Medulla oblongata (tissue), 1 donor: ENCODE measurements at regions not wholly inside any gene's neighbourhood (a gene's known extent, or its start where the extent isn't known, plus 50 kb on each side); places are given as distances from the start of the nearest gene placed in this dataset.

Experiments used
- DNase-seq: peaks from one replicate; pipeline ENCODE4 v3.0.0-alpha.2; 2015; ENCODE audit errors: extremely low spot score

DNA sequence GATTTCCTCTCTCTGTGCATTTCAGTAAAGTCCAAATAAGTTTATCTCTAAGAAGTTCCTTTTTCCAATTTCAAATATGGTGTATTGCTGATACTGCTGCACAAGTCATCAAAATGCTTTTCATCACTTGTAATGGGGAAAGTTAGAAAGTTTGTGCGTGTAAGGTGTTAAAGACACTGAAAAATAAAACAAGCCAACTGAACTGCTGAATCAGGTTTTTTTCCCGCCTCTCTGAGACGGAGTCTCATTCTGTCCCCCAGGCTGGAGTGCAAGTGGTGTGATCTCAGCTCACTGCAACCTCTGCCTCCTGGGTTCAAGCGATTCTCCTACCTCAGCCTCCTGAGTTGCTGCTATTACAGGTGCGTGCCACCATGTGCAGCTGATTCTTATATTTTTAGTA, 400.9 kb downstream of the LRRC70 start:
- DNase-seq: no peak

- DNase-seq: no peak
Measured at GRCh38 chr5:62977661-62978060, 399.0 kb downstream of the LRRC70 start.

GRCh38 chr5:62974623-62975022, 396.0 kb downstream of the LRRC70 start:
- DNase-seq: no peak

DNA sequence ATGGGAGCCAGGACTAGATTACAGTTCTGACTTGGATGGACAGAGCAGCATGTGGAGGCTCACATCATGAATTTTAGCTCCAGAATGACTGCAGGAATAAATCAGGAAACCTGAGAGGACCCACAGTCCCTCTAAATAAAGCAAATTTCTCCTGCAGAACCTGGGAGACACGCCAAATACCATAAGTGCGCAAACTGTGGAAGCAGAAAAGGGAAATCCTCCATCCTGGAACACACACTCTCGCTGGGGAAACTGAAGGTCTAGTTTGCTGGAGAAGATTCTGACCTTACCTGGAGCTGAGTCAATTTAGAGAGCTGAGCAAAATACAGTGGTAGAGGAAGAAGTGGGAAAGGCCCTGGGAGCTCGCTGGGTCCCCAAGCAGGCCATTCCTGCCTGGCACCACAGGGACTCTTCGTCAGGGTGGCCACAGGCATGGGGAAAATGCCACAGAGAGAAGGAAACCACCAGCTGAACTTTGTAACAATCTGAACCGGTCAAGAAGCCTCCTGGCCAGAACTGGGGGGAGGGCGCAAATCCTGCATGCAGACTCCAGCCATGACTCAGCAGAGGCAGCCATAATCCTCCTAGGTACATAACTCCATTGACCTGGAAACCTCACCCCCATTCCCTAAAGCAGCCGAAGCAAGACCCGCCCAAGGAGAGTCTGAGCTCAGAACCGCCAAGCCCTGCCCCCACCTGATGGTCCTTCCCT, 390.9 kb downstream of the LRRC70 start:
- no peak for DNase-seq

DNA sequence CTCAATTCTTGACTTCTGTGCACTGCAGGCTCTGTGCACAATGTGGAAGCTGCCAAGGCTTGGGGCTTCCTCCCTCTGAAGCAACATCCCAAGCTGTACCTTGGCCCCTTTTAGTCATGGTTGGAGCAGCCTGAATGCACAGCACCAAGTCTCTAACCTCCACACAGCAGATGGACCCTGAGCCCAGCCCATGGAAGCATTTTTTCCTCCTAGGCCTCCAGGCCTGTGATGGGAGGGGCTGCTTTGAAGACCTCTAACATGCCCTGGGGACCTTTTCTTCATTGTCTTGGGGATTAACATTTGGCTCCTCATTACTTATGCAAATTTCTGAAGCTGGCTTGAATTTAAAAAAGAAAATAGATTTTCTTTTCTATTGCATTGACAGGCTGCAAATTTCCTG, 385.8 kb downstream of the LRRC70 start:
- no peak for DNase-seq

DNA sequence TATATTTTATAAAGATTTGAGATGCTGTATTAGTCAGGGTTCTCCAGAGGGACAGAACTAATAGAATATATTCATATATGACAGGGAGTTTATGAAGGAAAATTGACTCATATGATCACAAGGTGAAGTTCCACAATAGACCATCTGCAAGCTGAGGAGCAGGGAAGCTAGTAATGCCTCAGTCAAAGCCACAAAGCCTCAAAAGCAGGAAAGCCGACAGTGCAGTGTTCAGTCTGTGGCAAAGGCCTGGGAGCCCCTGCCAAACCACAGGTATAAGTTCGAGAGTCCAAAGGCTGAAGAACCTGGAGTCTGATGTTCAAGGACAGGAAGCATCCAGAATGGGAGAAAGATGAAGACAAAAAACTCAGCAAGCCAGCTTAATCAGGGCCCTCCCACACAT, 382.2 kb downstream of the LRRC70 start:
- no peak for DNase-seq

GRCh38 chr5:62956597-62956996, 378.0 kb downstream of the LRRC70 start:
- DNase-seq: no peak

DNA sequence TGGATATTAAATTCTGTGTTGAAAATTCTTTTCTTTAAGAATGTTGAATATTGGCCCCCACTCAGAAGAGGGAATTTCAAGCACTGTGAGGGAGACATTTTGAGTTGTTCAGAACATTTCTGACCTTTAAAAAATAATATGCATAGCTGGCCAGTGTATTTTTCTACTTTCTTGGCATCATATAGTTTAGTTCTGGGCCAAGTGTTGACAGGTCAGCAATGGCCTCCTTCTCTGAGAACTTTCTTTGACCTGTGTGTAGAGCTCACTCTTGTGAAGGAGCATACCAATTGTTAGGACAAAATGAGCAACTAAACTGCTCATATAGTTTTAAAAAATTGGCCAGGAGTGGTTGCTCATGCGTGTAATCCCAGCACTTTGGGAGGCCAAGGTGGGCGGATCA, 376.0 kb downstream of the LRRC70 start:
- DNase-seq: no peak

GRCh38 chr5:62948301-62948700, 369.7 kb downstream of the LRRC70 start:
- DNase-seq: no peak

DNA sequence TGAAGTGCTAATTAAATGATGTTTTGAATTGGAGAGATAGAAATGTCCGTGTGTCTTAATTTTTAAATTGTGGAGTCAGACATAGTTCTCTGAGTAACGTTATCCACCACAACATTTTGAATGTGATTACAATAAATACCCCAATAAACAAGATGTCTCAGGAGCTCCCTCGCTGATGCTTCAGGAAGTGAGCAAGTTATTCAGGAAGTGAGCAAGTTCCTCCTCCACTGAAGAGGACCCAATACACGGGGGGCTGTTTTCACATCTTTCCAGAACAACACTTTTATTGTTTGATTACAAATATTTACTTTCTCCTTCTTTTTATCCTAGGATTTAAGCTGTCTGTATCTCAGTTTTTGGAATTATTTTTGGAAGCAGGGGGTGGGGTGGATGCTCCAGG, 363.8 kb downstream of the LRRC70 start:
- no peak for DNase-seq

GRCh38 chr5:62938927-62939326, 360.3 kb downstream of the LRRC70 start:
- DNase-seq: no peak

GRCh38 chr5:62937661-62938558, 359.3 kb downstream of the LRRC70 start:
- DNase-seq: no peak

DNA sequence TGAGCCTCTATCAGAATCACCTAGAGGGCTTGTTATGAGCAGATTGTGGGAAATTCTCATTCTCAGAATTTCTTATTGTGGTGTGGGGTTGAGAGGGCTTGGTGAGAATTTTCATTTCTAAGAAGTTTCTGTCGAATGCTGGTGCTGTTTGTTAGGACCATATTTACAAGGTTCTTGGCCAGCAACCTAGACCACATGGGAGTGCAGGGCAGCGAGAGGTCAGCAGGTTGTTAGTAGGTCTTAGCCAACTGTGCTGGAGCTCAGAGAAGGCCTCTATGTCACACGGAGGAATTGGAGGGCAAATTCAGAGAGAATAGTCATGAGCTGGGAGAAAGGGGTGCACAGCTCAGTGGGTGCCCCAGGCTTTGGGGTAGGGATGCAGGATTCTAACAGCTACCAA, 357.0 kb downstream of the LRRC70 start:
- no peak for DNase-seq

GRCh38 chr5:62934319-62934718, 355.7 kb downstream of the LRRC70 start:
- no peak for DNase-seq

DNA sequence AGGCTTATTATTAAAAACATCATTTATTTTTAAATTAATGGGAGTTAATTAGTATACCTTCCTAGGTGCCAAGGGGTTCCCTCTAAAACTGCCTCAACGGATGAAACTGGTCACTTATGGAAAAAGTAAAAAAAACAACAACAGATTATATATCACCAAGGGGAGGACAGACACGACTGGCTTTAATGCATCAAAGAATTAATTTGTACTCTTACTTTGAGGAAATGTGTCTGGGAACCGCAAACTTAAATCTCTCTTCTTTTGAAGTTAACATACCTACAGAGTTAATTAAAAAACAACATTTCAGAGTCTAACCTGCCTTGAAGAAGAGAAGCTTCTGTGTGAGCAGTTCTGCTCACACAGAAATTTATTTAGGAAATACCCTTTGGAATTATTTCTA, 354.6 kb downstream of the LRRC70 start:
- no peak for DNase-seq

DNA sequence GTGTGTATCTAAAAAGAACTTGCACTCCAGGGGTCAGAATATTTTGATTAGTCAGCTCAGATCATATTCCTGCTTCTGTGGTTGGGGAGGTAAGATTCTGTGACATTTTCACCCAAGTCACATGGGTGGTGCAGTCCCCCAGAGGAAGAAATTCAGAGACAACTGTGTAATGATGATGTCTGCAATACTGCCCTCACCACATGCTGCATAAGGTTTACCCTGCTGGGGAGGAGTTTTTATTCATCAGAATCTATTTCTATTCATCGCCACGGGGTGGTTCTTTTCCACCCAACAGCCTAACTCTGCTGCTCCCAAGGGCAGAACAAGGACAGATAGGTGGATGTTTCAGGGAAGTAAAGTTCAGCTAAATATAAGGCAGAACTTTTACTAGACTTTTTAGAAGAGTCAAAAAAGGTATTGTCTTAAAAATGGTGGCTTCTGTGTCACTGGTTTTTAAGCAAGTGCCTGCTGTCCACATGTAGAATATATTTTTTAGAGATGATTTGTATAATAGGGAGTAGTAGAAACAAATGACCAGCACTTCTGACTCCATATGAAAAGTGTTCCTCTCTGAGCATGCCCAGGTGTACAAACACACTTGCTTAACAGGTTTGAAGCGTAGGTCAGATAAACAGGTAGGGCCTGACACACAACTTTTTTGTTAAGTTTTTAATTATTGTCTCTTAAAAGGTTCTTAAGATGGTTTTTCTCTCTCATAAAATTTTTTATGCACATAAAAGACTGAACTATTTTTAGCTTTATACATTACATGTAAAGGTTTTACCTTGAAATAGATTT, 352.7 kb downstream of the LRRC70 start:
- DNase-seq: no peak

DNA sequence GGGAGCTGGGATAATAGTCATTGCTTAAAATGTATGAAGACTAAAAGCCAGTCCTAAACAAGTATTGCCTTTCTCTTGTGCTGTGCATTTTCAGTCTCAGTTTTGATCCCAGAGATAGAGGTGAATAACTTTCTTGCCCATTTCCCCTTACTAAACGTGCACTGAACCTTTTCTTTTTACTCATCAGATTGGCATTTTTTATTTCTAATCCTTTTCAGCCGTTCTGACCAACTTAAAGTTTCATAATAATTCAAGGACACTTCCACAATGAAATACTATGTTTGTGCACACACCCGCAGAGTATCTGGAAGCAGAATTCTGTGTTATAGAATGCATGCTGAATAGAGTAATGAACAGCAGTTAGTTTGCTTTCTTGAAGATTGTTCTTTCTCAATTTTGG, 343.6 kb downstream of the LRRC70 start:
- no peak for DNase-seq

DNA sequence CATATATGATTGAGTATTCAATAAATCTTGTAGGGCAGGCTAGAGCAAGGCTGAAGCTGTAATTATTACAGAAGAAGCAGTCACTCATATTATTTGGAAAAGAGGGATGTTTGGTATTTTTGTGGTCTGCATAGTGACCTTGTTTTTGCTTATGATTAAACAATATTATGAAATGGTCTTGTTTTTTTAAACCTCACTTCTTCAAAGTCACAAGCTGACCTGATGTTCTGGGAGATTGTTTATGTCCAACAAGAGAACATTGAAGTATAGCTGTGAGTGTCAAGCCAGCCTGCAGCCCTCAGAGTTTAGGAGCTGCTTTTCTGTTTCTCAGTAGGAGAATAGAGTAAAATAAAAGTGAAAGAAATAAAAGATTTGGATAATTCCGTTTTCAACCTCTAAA, 342.2 kb downstream of the LRRC70 start:
- DNase-seq: no peak

GRCh38 chr5:62909326-62909725, 330.7 kb downstream of the LRRC70 start:
- DNase-seq: no peak

DNA sequence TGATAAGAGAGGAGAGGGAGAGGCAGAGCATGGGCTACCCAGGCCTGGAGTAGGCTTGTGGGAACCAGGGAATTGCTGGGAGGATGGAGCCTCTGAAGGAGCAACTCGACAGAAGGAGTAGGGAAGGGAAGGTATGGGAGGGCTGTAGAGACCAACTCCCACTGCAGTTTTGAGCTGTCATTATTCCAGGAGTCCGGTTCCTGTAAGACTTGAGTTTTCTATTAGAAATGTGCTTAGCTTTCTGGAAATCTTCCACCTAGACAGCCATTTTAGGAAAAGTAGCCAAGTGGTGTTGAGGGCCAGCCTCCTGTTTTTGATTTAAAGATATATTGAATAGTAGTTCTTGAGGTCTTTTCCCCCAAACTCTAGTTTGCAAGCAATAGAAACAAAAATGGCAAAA, 323.5 kb downstream of the LRRC70 start:
- DNase-seq: no peak

DNA sequence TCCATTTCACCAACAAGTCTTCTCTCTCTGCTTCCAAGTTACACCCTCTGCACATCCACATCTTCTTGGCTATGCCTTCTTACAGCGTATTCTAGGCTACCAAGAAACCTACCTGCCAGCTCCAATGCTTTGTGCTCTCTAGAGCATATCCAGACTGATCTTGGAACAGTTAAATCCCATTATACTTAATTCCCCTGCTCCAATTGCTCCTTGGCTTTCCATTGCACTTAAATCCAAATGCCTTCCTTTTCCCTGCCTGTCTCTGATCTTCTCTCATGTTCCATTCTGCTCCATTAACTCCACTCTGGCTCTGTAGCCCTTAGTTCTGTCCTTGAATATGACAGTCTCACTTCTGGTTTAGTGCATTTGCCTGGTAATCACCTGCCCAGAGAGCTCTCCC, 322.4 kb downstream of the LRRC70 start:
- no peak for DNase-seq

DNA sequence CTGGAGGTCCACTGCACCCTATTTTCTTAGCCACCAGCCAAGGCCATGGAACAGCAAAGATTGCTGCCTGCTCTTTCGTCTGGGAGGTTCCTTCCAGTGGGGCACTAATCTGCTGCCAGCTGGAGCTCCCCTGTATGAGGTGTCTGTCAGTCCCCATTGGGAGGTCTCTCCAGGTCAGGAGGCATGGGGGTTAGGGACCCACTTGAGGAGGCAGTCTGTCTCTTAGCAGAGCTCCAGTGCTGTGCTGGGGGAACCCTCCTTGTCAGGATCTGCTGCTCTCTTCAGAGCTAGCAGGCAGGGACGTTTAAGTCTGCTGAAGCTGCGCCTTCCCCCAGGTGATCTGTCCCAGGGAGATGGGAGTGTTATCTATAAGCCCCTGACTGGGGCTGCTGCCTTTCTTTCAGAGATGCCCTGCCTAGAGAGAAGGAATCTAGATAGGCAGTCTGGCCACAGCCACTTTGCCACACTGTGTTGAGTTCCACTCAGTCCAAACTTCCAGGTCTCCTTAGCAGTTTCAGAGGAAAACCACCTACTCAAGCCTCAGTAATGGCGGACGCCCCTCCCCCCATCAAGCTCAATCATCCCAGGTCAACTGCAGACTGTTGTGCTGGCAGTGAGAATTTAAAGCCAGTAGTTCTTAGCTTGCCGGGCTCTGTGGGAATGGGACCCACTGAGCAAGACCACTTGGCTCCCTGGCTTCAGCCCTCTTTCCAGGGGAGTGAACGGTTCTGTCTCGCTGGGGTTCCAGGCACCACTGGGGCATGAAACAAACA, 317.7 kb downstream of the LRRC70 start:
- no peak for DNase-seq
